Effector memory CD8-positive, alpha-beta T cell (primary cell): ENCODE measurements at regions not wholly inside any gene's neighbourhood (a gene's known extent, or its start where the extent isn't known, plus 50 kb on each side); places are given as distances from the start of the nearest gene placed in this dataset.
A peak's percentile ranks its signal among the peaks of the same experiment; 100 is the strongest.

Experiments used
- ATAC-seq: fragments of 150-1000 bp; cut with Tn5 transposase; replicated peaks from 2 replicates; pipeline ENCODE4 v1.10.0; 2021; ENCODE audit warnings: mild to moderate bottlenecking, moderate library complexity
- DNase-seq, 3 experiments: peaks; one replicate each; pipeline ENCODE4 v3.0.0; 2021
- H3K27ac Mint-ChIP-seq, 2 donors: one replicate each; pipeline ENCODE4 v1.8.0; 2022; ENCODE audit warnings: mild to moderate bottlenecking in 2 of 2, mixed read lengths in 2 of 2, moderate library complexity in 2 of 2
- H3K27me3 Mint-ChIP-seq, 2 donors: one replicate each; pipeline ENCODE4 v1.8.0; 2022; ENCODE audit warnings: mixed read lengths in 2 of 2
- H3K36me3 Mint-ChIP-seq: one replicate; pipeline ENCODE4 v1.8.0; 2022; ENCODE audit warnings: mild to moderate bottlenecking, moderate library complexity, mixed read lengths; ENCODE audit not compliant: insufficient read depth
- H3K4me1 Mint-ChIP-seq, 2 donors: one replicate each; pipeline ENCODE4 v1.8.0; 2022; ENCODE audit warnings: low read depth in 2 of 2, mixed read lengths in 2 of 2
- H3K4me3 Mint-ChIP-seq, 2 donors: one replicate each; pipeline ENCODE4 v1.8.0; 2022; ENCODE audit warnings: mild to moderate bottlenecking in 2 of 2, mixed read lengths in 2 of 2, moderate library complexity in 2 of 2
- H3K9me3 Mint-ChIP-seq, 2 donors: one replicate each; pipeline ENCODE4 v1.8.0; 2022; ENCODE audit warnings: mixed read lengths in 2 of 2

- no peak overlapping the region for H3K27ac Mint-ChIP-seq
- H3K4me1 Mint-ChIP-seq, result peaks cover 3 to 7% of the 10 kb centered on the region in 2 donors
- peaks cover 14 to 37% of the 10 kb centered on the region in 2 donors for H3K27me3 Mint-ChIP-seq
- DNase-seq (no peak), ATAC-seq (no peak)
- no peaks in the 10 kb centered on the region for H3K36me3 Mint-ChIP-seq
- H3K4me3 Mint-ChIP-seq, result no peak overlapping the region
- H3K9me3 Mint-ChIP-seq, result no peaks in the 10 kb centered on the region
These were observed 991.6 kb upstream of the TMEM132C start for GRCh38 chr12:127275416-127275815.

- no peak overlapping the region for H3K27ac Mint-ChIP-seq
- H3K4me1 Mint-ChIP-seq, result peaks cover 6 to 8% of the 10 kb centered on the region in 2 donors
- DNase-seq, result no peak
- peaks cover 6 to 30% of the 10 kb centered on the region in 2 donors for H3K27me3 Mint-ChIP-seq
- no peak overlapping the region for H3K4me3 Mint-ChIP-seq
- peak; percentile 21 for ATAC-seq
- no peaks in the 10 kb centered on the region for H3K9me3 Mint-ChIP-seq
- no peaks in the 10 kb centered on the region for H3K36me3 Mint-ChIP-seq
These were observed 989.1 kb upstream of the TMEM132C start for GRCh38 chr12:127277882-127278281.

- no peak for ATAC-seq
- Mint-ChIP-seq H3K9me3 (no peaks in the 10 kb centered on the region), H3K36me3 (no peaks in the 10 kb centered on the region), H3K27me3 (peaks cover 6 to 26% of the 10 kb centered on the region in 2 donors), H3K4me3 (no peak overlapping the region), H3K27ac (no peak overlapping the region), H3K4me1 (peaks cover 6 to 8% of the 10 kb centered on the region in 2 donors)
- no peak for DNase-seq
These were observed 988.6 kb upstream of the TMEM132C start for GRCh38 chr12:127278351-127278750.

GRCh38 chr12:127280393-127281275 lies 986.3 kb upstream of the TMEM132C start:
- Mint-ChIP-seq H3K9me3 (no peaks in the 10 kb centered on the region), H3K27ac (peak overlapping the region in 1 of 2 donors; percentile 50), H3K4me3 (no peak overlapping the region), H3K4me1 (peaks cover 11 to 15% of the 10 kb centered on the region in 2 donors), H3K36me3 (peaks cover 3% of the 10 kb centered on the region), H3K27me3 (peaks cover 0 to 16% of the 10 kb centered on the region in 2 donors)
- DNase-seq, result peak; percentile 50 to 64 (median 55)
- ATAC-seq, result peak; percentile 83

GRCh38 chr12:127282786-127283565 lies 984.0 kb upstream of the TMEM132C start:
- Mint-ChIP-seq H3K27me3 (peaks cover 0 to 12% of the 10 kb centered on the region in 2 donors), H3K36me3 (peaks cover 3% of the 10 kb centered on the region), H3K27ac (no peak overlapping the region), H3K4me1 (peaks cover 11 to 12% of the 10 kb centered on the region in 2 donors), H3K4me3 (no peak overlapping the region), H3K9me3 (no peaks in the 10 kb centered on the region)
- DNase-seq, result no peak
- ATAC-seq, result no peak

- peaks cover 3% of the 10 kb centered on the region for H3K36me3 Mint-ChIP-seq
- H3K4me3 Mint-ChIP-seq, result no peak overlapping the region
- no peaks in the 10 kb centered on the region for H3K9me3 Mint-ChIP-seq
- DNase-seq, result no peak
- H3K27me3 Mint-ChIP-seq, result peaks cover 0 to 5% of the 10 kb centered on the region in 2 donors
- ATAC-seq, result no peak
- H3K27ac Mint-ChIP-seq, result no peak overlapping the region
- H3K4me1 Mint-ChIP-seq, result peaks cover 10 to 11% of the 10 kb centered on the region in 2 donors
These were observed 982.9 kb upstream of the TMEM132C start for GRCh38 chr12:127284021-127284420.

GRCh38 chr12:127284870-127285431 lies 982.0 kb upstream of the TMEM132C start:
- Mint-ChIP-seq H3K27ac (peak overlapping the region; percentile 4 to 72), H3K27me3 (peaks cover 0 to 5% of the 10 kb centered on the region in 2 donors), H3K4me1 (peaks cover 10 to 11% of the 10 kb centered on the region in 2 donors), H3K4me3 (no peak overlapping the region), H3K9me3 (no peaks in the 10 kb centered on the region), H3K36me3 (peaks cover 3% of the 10 kb centered on the region)
- no peak for DNase-seq
- ATAC-seq, result peak; percentile 47

GRCh38 chr12:127286281-127286680 lies 980.7 kb upstream of the TMEM132C start:
- peaks cover 5 to 7% of the 10 kb centered on the region in 2 donors for H3K4me1 Mint-ChIP-seq
- no peaks in the 10 kb centered on the region for H3K9me3 Mint-ChIP-seq
- no peak overlapping the region for H3K27ac Mint-ChIP-seq
- H3K27me3 Mint-ChIP-seq, result no peaks in the 10 kb centered on the region
- H3K36me3 Mint-ChIP-seq, result peaks cover 3% of the 10 kb centered on the region
- DNase-seq, result no peak
- no peak for ATAC-seq
- no peak overlapping the region for H3K4me3 Mint-ChIP-seq

GRCh38 chr12:127287256-127287655 lies 979.7 kb upstream of the TMEM132C start:
- no peak for DNase-seq
- H3K4me1 Mint-ChIP-seq, result peaks cover 5 to 7% of the 10 kb centered on the region in 2 donors
- no peak for ATAC-seq

GRCh38 chr12:127290251-127290650 lies 976.7 kb upstream of the TMEM132C start:
- no peak overlapping the region for H3K4me3 Mint-ChIP-seq
- H3K4me1 Mint-ChIP-seq, result peaks cover under 1 to 2% of the 10 kb centered on the region in 2 donors
- ATAC-seq, result no peak
- no peak overlapping the region for H3K27ac Mint-ChIP-seq
- no peaks in the 10 kb centered on the region for H3K36me3 Mint-ChIP-seq
- DNase-seq, result no peak
- no peaks in the 10 kb centered on the region for H3K9me3 Mint-ChIP-seq
- peaks cover 0 to 2% of the 10 kb centered on the region in 2 donors for H3K27me3 Mint-ChIP-seq

More at GRCh38 chr12:127287256-127287655, 979.7 kb upstream of the TMEM132C start:
- H3K4me3 Mint-ChIP-seq, result no peak overlapping the region
- H3K36me3 Mint-ChIP-seq, result peaks cover 3% of the 10 kb centered on the region
- H3K27ac Mint-ChIP-seq, result no peak overlapping the region
- no peaks in the 10 kb centered on the region for H3K27me3 Mint-ChIP-seq
- H3K9me3 Mint-ChIP-seq, result no peaks in the 10 kb centered on the region

- Mint-ChIP-seq H3K4me1 (peaks cover 0 to 2% of the 10 kb centered on the region in 2 donors), H3K27ac (no peak overlapping the region), H3K36me3 (no peaks in the 10 kb centered on the region), H3K4me3 (no peak overlapping the region), H3K9me3 (no peaks in the 10 kb centered on the region), H3K27me3 (peaks cover 0 to 23% of the 10 kb centered on the region in 2 donors)
- no peak for ATAC-seq
- DNase-seq, result no peak
These were observed 974.2 kb upstream of the TMEM132C start for GRCh38 chr12:127292736-127293135.

- Mint-ChIP-seq H3K4me1 (peaks cover 0 to 2% of the 10 kb centered on the region in 2 donors), H3K36me3 (no peaks in the 10 kb centered on the region), H3K4me3 (no peak overlapping the region), H3K27ac (no peak overlapping the region), H3K9me3 (no peaks in the 10 kb centered on the region), H3K27me3 (peaks cover 0 to 23% of the 10 kb centered on the region in 2 donors)
- ATAC-seq (peak; percentile 59), DNase-seq (peak; percentile 32 to 49 (median 34))
These were observed 973.3 kb upstream of the TMEM132C start for GRCh38 chr12:127293507-127294310.
